ENCODE measurements at regions not wholly inside any gene's neighbourhood (a gene's known extent, or its start where the extent isn't known, plus 50 kb on each side); places are given as distances from the start of the nearest gene placed in this dataset.
A peak's percentile ranks its signal among the peaks of the same experiment; 100 is the strongest.

GRCh38 chr6:56361812-56362211, 114.4 kb upstream of the COL21A1 start:
- CTCF ChIA-PET, result no interaction called here
- H3K27me3 ChIP-seq (ENCODE audit: low read length), result no peaks in the 10 kb centered on the region
- peaks cover 38% of the 10 kb centered on the region for H3K4me1 ChIP-seq (ENCODE audit: insufficient read depth, low read length)
- no peak overlapping the region for H3K4me2 ChIP-seq (ENCODE audit: low read length)
- BruUV-seq (replicated peaks), result no TSS peak
- no peak overlapping the region for H3K9ac ChIP-seq (ENCODE audit: low read length)
- DNase-seq (peak; percentile 12), ATAC-seq (no peak)
- no peaks in the 10 kb centered on the region for H3F3A ChIP-seq (ENCODE audit: low read length, unreplicated experiment)
- H2AFZ ChIP-seq (ENCODE audit: low read length), result no peak overlapping the region
- H4K20me1 ChIP-seq (ENCODE audit: low read length), result no peaks in the 10 kb centered on the region
- no peaks in the 10 kb centered on the region for H3K9me2 ChIP-seq (replicated peaks; ENCODE audit: low read length)
- POLR2A ChIA-PET (ENCODE audit: unreplicated experiment), result no interaction called here
- no peaks in the 10 kb centered on the region for H3K79me2 ChIP-seq (ENCODE audit: low read length)
- no peaks in the 10 kb centered on the region for H3K9me3 ChIP-seq (ENCODE audit: low read length)
- intact Hi-C loops (cut with micrococcal nuclease), result no loop called here
- H3K27ac ChIP-seq (ENCODE audit: low read length), result no peak overlapping the region
- TF ChIP-seq, protein P1, sequence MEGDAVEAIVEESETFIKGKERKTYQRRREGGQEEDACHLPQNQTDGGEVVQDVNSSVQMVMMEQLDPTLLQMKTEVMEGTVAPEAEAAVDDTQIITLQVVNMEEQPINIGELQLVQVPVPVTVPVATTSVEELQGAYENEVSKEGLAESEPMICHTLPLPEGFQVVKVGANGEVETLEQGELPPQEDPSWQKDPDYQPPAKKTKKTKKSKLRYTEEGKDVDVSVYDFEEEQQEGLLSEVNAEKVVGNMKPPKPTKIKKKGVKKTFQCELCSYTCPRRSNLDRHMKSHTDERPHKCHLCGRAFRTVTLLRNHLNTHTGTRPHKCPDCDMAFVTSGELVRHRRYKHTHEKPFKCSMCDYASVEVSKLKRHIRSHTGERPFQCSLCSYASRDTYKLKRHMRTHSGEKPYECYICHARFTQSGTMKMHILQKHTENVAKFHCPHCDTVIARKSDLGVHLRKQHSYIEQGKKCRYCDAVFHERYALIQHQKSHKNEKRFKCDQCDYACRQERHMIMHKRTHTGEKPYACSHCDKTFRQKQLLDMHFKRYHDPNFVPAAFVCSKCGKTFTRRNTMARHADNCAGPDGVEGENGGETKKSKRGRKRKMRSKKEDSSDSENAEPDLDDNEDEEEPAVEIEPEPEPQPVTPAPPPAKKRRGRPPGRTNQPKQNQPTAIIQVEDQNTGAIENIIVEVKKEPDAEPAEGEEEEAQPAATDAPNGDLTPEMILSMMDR (conservative IDR thresholded peaks at IDR 0.05; ENCODE audit: low read depth, low read length), result no peak
- TF ChIP-seq EZH2phosphoT487 (IDR thresholded peaks at IDR 0.05; ENCODE audit: borderline replicate concordance, low read length) (no peak), EZH2 (IDR thresholded peaks at IDR 0.05; ENCODE audit: low read length, unreplicated experiment) (no peak)
- H3K4me3 ChIP-seq (ENCODE audit: low read length), result no peak overlapping the region
- no peaks in the 10 kb centered on the region for H3K36me3 ChIP-seq (ENCODE audit: low read depth, low read length)

DNA sequence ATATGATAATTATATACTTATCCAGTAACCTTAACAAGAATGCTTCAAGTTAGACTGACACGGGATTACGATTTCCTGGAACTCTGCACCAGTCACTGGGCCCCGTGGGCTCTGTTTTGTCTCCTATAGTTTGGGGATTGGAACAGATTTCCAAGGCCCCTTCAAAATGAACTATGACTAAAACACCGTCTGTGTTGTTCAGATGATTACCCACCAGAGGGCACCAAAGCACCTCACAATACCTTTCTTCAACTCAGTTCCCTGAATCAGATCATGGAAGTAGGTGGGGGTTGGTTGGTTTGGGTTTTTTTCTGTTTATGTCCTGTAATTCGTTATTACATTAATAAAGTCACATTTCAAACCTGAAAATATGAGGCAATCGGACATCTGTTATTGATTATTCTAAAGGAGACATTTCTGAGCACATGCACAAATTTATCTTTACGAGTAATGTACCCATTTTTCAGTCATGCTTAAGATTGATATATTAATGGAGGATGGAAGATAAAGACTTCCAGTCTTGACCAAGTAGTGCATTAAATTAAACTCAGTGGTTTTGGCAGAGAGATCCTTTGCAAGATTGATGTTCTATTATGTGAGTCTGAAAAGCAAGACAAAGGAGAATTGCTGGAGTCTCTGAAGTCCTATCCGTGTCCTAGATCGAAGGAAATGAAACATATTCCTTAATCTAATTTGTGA, 112.0 kb upstream of the COL21A1 start:
- H3K36me3 ChIP-seq (ENCODE audit: low read depth, low read length), result no peaks in the 10 kb centered on the region
- no peak overlapping the region for H3K9ac ChIP-seq (ENCODE audit: low read length)
- ATAC-seq (peak; percentile 68), DNase-seq (peak; percentile 84)
- H3K4me3 ChIP-seq (ENCODE audit: low read length), result no peak overlapping the region
- TF ChIP-seq, protein P1 (conservative IDR thresholded peaks at IDR 0.05; ENCODE audit: low read depth, low read length), result peak; percentile 89
- TF ChIP-seq EZH2 (IDR thresholded peaks at IDR 0.05; ENCODE audit: low read length, unreplicated experiment), result no peak
- peaks cover 32% of the 10 kb centered on the region for H3K4me1 ChIP-seq (ENCODE audit: insufficient read depth, low read length)
- no peaks in the 10 kb centered on the region for H4K20me1 ChIP-seq (ENCODE audit: low read length)
- H3K27ac ChIP-seq (ENCODE audit: low read length), result no peak overlapping the region
- H3K79me2 ChIP-seq (ENCODE audit: low read length), result no peaks in the 10 kb centered on the region
- H3K9me3 ChIP-seq (ENCODE audit: low read length), result no peaks in the 10 kb centered on the region
- H3K27me3 ChIP-seq (ENCODE audit: low read length), result no peaks in the 10 kb centered on the region
- no TSS peak for BruUV-seq (replicated peaks)
- CTCF ChIA-PET, result no interaction called here
- no peak overlapping the region for H3K4me2 ChIP-seq (ENCODE audit: low read length)
- no peaks in the 10 kb centered on the region for H3K9me2 ChIP-seq (replicated peaks; ENCODE audit: low read length)
- no peak overlapping the region for H2AFZ ChIP-seq (ENCODE audit: low read length)
- POLR2A ChIA-PET (ENCODE audit: unreplicated experiment), result no interaction called here
- intact Hi-C loops (cut with micrococcal nuclease), result loop anchor here (1.0 to 5.0 kb wide), 5 partner anchors 45 to 338 kb away; no protein-coding TSS in a partner anchor
- H3F3A ChIP-seq (ENCODE audit: low read length, unreplicated experiment), result no peaks in the 10 kb centered on the region

GRCh38 chr6:56357616-56358373, 110.4 kb upstream of the COL21A1 start:
- no peaks in the 10 kb centered on the region for H3K79me2 ChIP-seq (ENCODE audit: low read length)
- peak; percentile 82 for ATAC-seq
- no peaks in the 10 kb centered on the region for H3K27me3 ChIP-seq (ENCODE audit: low read length)
- intact Hi-C loops (cut with micrococcal nuclease), result loop anchor here (2.0 to 5.0 kb wide), 3 partner anchors 185 to 340 kb away; no protein-coding TSS in a partner anchor
- no peak overlapping the region for H2AFZ ChIP-seq (ENCODE audit: low read length)
- BruUV-seq (replicated peaks), result no TSS peak
- H3K36me3 ChIP-seq (ENCODE audit: low read depth, low read length), result no peaks in the 10 kb centered on the region
- no peak overlapping the region for H3K27ac ChIP-seq (ENCODE audit: low read length)
- no peaks in the 10 kb centered on the region for H4K20me1 ChIP-seq (ENCODE audit: low read length)
- no peak overlapping the region; the same call in 1 of the 2 replicates for H3K4me3 ChIP-seq (ENCODE audit: low read length)
- no peak overlapping the region for H3K9ac ChIP-seq (ENCODE audit: low read length)
- TF ChIP-seq EZH2phosphoT487 (IDR thresholded peaks at IDR 0.05; ENCODE audit: borderline replicate concordance, low read length), result no peak
- TF ChIP-seq EZH2 (IDR thresholded peaks at IDR 0.05; ENCODE audit: low read length, unreplicated experiment), result no peak
- TF ChIP-seq, protein P1 (conservative IDR thresholded peaks at IDR 0.05; ENCODE audit: low read depth, low read length), result no peak
- H3K4me1 ChIP-seq (ENCODE audit: insufficient read depth, low read length), result peaks cover 26% of the 10 kb centered on the region
- H3K9me2 ChIP-seq (replicated peaks; ENCODE audit: low read length), result no peaks in the 10 kb centered on the region
- H3K4me2 ChIP-seq (ENCODE audit: low read length), result peak overlapping the region; percentile 65
- H3K9me3 ChIP-seq (ENCODE audit: low read length), result no peaks in the 10 kb centered on the region
- peak; percentile 70 for DNase-seq
- POLR2A ChIA-PET (ENCODE audit: unreplicated experiment), result no interaction called here
- CTCF ChIA-PET, result interaction anchor here (0.8 kb wide), 1 partner anchor 297 kb away, joined by 3 read pairs; no protein-coding TSS in a partner anchor
- no peaks in the 10 kb centered on the region for H3F3A ChIP-seq (ENCODE audit: low read length, unreplicated experiment)
